Activated CD4-positive, alpha-beta memory T cell treated with anti-CD3 and anti-CD28 coated beads for 36 hours (primary cell): ENCODE measurements at regions not wholly inside any gene's neighbourhood (a gene's known extent, or its start where the extent isn't known, plus 50 kb on each side); places are given as distances from the start of the nearest gene placed in this dataset.

ENCODE experiments used
- CTCF ChIA-PET: fragments of 350-600 bp; sonication (Branson Sonifier 250); formaldehyde crosslinking; loops from one replicate; lab custom pipeline; 2021; ENCODE audit warnings: antibody characterized with exemption, inconsistent platforms; lab: Charles Lee
- POLR2A ChIA-PET: fragments of 350-600 bp; sonication (Branson Sonifier 250); formaldehyde crosslinking; loops from one replicate; lab custom pipeline; 2021; ENCODE audit warnings: antibody characterized with exemption; lab: Charles Lee
- DNase-seq: peaks from one replicate; pipeline ENCODE4 v3.0.0-alpha.2; 2020
- H3K27ac Mint-ChIP-seq: one replicate; pipeline ENCODE4 v1.8.0; 2021; ENCODE audit warnings: mixed read lengths
- H3K27me3 Mint-ChIP-seq: one replicate; pipeline ENCODE4 v1.8.0; 2021; ENCODE audit warnings: mixed read lengths
- H3K36me3 Mint-ChIP-seq: one replicate; pipeline ENCODE4 v1.8.0; 2021; ENCODE audit warnings: mixed read lengths
- H3K4me1 Mint-ChIP-seq: one replicate; pipeline ENCODE4 v1.8.0; 2021; ENCODE audit warnings: low read depth, mixed read lengths
- H3K4me3 Mint-ChIP-seq: one replicate; pipeline ENCODE4 v1.8.0; 2021; ENCODE audit warnings: mild to moderate bottlenecking, mixed read lengths
- H3K9me3 Mint-ChIP-seq: one replicate; pipeline ENCODE4 v1.8.0; 2021; ENCODE audit warnings: mixed read lengths
- intact Hi-C: fragments of 100-400 bp; cut with micrococcal nuclease; formaldehyde crosslinking; loops from one replicate; pipeline ENCODE4 v1.15.1; 2023

GRCh38 chr4:14807856-14808255, 194.4 kb upstream of the CPEB2 start:
- no peak overlapping the region for H3K4me3 Mint-ChIP-seq
- intact Hi-C loops = no loop called here
- H3K27me3 Mint-ChIP-seq = peaks cover 4% of the 10 kb centered on the region
- no peaks in the 10 kb centered on the region for H3K9me3 Mint-ChIP-seq
- POLR2A ChIA-PET = no interaction called here
- no peaks in the 10 kb centered on the region for H3K4me1 Mint-ChIP-seq
- no peak overlapping the region for H3K27ac Mint-ChIP-seq
- DNase-seq = no peak
- CTCF ChIA-PET = no interaction called here
- no peaks in the 10 kb centered on the region for H3K36me3 Mint-ChIP-seq

- POLR2A ChIA-PET = no interaction called here
- peaks cover 4% of the 10 kb centered on the region for H3K27me3 Mint-ChIP-seq
These were observed 193.1 kb upstream of the CPEB2 start for GRCh38 chr4:14809203-14809602.

GRCh38 chr4:14810121-14810520, 192.2 kb upstream of the CPEB2 start:
- Mint-ChIP-seq H3K4me3 (no peak overlapping the region), H3K27me3 (peaks cover 3% of the 10 kb centered on the region), H3K9me3 (no peaks in the 10 kb centered on the region), H3K27ac (no peak overlapping the region), H3K36me3 (no peaks in the 10 kb centered on the region), H3K4me1 (no peaks in the 10 kb centered on the region)
- CTCF ChIA-PET = no interaction called here
- DNase-seq = no peak
- POLR2A ChIA-PET = no interaction called here
- intact Hi-C loops = no loop called here

More at GRCh38 chr4:14809203-14809602, 193.1 kb upstream of the CPEB2 start:
- CTCF ChIA-PET = no interaction called here
- intact Hi-C loops = no loop called here
- no peak for DNase-seq
- Mint-ChIP-seq H3K36me3 (no peaks in the 10 kb centered on the region), H3K4me1 (no peaks in the 10 kb centered on the region), H3K4me3 (no peak overlapping the region), H3K27ac (no peak overlapping the region), H3K9me3 (no peaks in the 10 kb centered on the region)

GRCh38 chr4:14810568-14810967, 191.7 kb upstream of the CPEB2 start:
- Mint-ChIP-seq H3K27ac (no peak overlapping the region), H3K36me3 (no peaks in the 10 kb centered on the region), H3K27me3 (peaks cover 3% of the 10 kb centered on the region), H3K4me3 (no peak overlapping the region), H3K9me3 (no peaks in the 10 kb centered on the region), H3K4me1 (no peaks in the 10 kb centered on the region)
- intact Hi-C loops = no loop called here
- ChIA-PET CTCF (no interaction called here), POLR2A (no interaction called here)
- no peak for DNase-seq

GRCh38 chr4:14812101-14812500, 190.2 kb upstream of the CPEB2 start:
- no peaks in the 10 kb centered on the region for H3K36me3 Mint-ChIP-seq
- ChIA-PET POLR2A (no interaction called here), CTCF (no interaction called here)
- H3K27me3 Mint-ChIP-seq = peaks cover 3% of the 10 kb centered on the region
- no peak overlapping the region for H3K27ac Mint-ChIP-seq
- DNase-seq = no peak
- intact Hi-C loops = no loop called here
- H3K4me1 Mint-ChIP-seq = no peaks in the 10 kb centered on the region
- no peaks in the 10 kb centered on the region for H3K9me3 Mint-ChIP-seq
- H3K4me3 Mint-ChIP-seq = no peak overlapping the region

GRCh38 chr4:14816623-14817261, 185.5 kb upstream of the CPEB2 start:
- Mint-ChIP-seq H3K27ac (no peak overlapping the region), H3K4me1 (no peaks in the 10 kb centered on the region), H3K27me3 (peaks cover 3% of the 10 kb centered on the region), H3K4me3 (no peak overlapping the region), H3K36me3 (no peaks in the 10 kb centered on the region), H3K9me3 (no peaks in the 10 kb centered on the region)
- POLR2A ChIA-PET = no interaction called here
- CTCF ChIA-PET = interaction anchor here (0.6 kb wide), 1 partner anchor 14 kb away, joined by 3 read pairs; no protein-coding TSS in a partner anchor
- intact Hi-C loops = no loop called here
- no peak for DNase-seq

GRCh38 chr4:14824189-14824588, 178.1 kb upstream of the CPEB2 start:
- Mint-ChIP-seq H3K4me3 (no peak overlapping the region), H3K36me3 (no peaks in the 10 kb centered on the region), H3K27ac (no peak overlapping the region), H3K27me3 (peaks cover 15% of the 10 kb centered on the region), H3K4me1 (no peaks in the 10 kb centered on the region), H3K9me3 (no peaks in the 10 kb centered on the region)
- ChIA-PET CTCF (no interaction called here), POLR2A (no interaction called here)
- intact Hi-C loops = no loop called here
- no peak for DNase-seq

- Mint-ChIP-seq H3K27me3 (peaks cover 14% of the 10 kb centered on the region), H3K4me3 (no peak overlapping the region), H3K36me3 (no peaks in the 10 kb centered on the region), H3K27ac (no peak overlapping the region), H3K4me1 (no peaks in the 10 kb centered on the region), H3K9me3 (no peaks in the 10 kb centered on the region)
- CTCF ChIA-PET = no interaction called here
- POLR2A ChIA-PET = no interaction called here
- DNase-seq = no peak
- intact Hi-C loops = no loop called here
These were observed 175.2 kb upstream of the CPEB2 start for GRCh38 chr4:14827111-14827510.

- no peaks in the 10 kb centered on the region for H3K4me1 Mint-ChIP-seq
- H3K36me3 Mint-ChIP-seq = no peaks in the 10 kb centered on the region
- POLR2A ChIA-PET = no interaction called here
- H3K4me3 Mint-ChIP-seq = no peak overlapping the region
- CTCF ChIA-PET = no interaction called here
- intact Hi-C loops = no loop called here
- H3K27me3 Mint-ChIP-seq = peaks cover 5% of the 10 kb centered on the region
- H3K9me3 Mint-ChIP-seq = no peaks in the 10 kb centered on the region
- H3K27ac Mint-ChIP-seq = no peak overlapping the region
- DNase-seq = no peak
These were observed 172.5 kb upstream of the CPEB2 start for GRCh38 chr4:14829795-14830194.

- no peak for DNase-seq
- Mint-ChIP-seq H3K4me3 (no peak overlapping the region), H3K27me3 (peaks cover 2% of the 10 kb centered on the region), H3K4me1 (no peaks in the 10 kb centered on the region), H3K36me3 (no peaks in the 10 kb centered on the region), H3K9me3 (no peaks in the 10 kb centered on the region), H3K27ac (no peak overlapping the region)
- CTCF ChIA-PET = no interaction called here
- POLR2A ChIA-PET = no interaction called here
- intact Hi-C loops = no loop called here
These were observed 170.9 kb upstream of the CPEB2 start for GRCh38 chr4:14831416-14831815.

GRCh38 chr4:14833053-14833452, 169.2 kb upstream of the CPEB2 start:
- Mint-ChIP-seq H3K27me3 (peaks cover 2% of the 10 kb centered on the region), H3K27ac (no peak overlapping the region), H3K4me3 (no peak overlapping the region), H3K36me3 (no peaks in the 10 kb centered on the region), H3K4me1 (no peaks in the 10 kb centered on the region), H3K9me3 (no peaks in the 10 kb centered on the region)
- ChIA-PET POLR2A (no interaction called here), CTCF (no interaction called here)
- intact Hi-C loops = no loop called here
- no peak for DNase-seq

- CTCF ChIA-PET = no interaction called here
- Mint-ChIP-seq H3K36me3 (no peaks in the 10 kb centered on the region), H3K4me3 (no peak overlapping the region), H3K4me1 (no peaks in the 10 kb centered on the region), H3K27me3 (peaks cover 2% of the 10 kb centered on the region), H3K27ac (no peak overlapping the region), H3K9me3 (no peaks in the 10 kb centered on the region)
- DNase-seq = no peak
- intact Hi-C loops = no loop called here
- POLR2A ChIA-PET = no interaction called here
These were observed 167.9 kb upstream of the CPEB2 start for GRCh38 chr4:14834382-14834781.

- CTCF ChIA-PET = no interaction called here
- H3K27ac Mint-ChIP-seq = no peak overlapping the region
- H3K27me3 Mint-ChIP-seq = peaks cover 1% of the 10 kb centered on the region
- intact Hi-C loops = no loop called here
- no peaks in the 10 kb centered on the region for H3K4me1 Mint-ChIP-seq
- H3K4me3 Mint-ChIP-seq = no peak overlapping the region
- DNase-seq = no peak
- POLR2A ChIA-PET = no interaction called here
- no peaks in the 10 kb centered on the region for H3K9me3 Mint-ChIP-seq
- H3K36me3 Mint-ChIP-seq = no peaks in the 10 kb centered on the region
These were observed 167.0 kb upstream of the CPEB2 start for GRCh38 chr4:14835288-14835687.
